Keratinocyte (primary cell): ENCODE measurements at regions not wholly inside any gene's neighbourhood (a gene's known extent, or its start where the extent isn't known, plus 50 kb on each side); places are given as distances from the start of the nearest gene placed in this dataset.

Experiments used
- DNase-seq: peaks from one replicate; pipeline ENCODE4 v3.0.0-alpha.2; 2011; ENCODE audit warnings: low read depth, missing footprints, low spot score
- FAIRE-seq: peaks from 2 replicates; lab custom pipeline; 2011; peaks lifted over from hg19 to GRCh38; lab: Jason Lieb, UNC
- H2AFZ ChIP-seq: 2 replicates; pipeline ENCODE4 v1.6.0; 2012; ENCODE audit warnings: low read length, control low read depth, inconsistent platforms; ENCODE audit not compliant: control insufficient read depth
- H3K27ac ChIP-seq: 2 replicates; pipeline ENCODE4 v1.5.1; 2011; ENCODE audit warnings: low read length; ENCODE audit not compliant: control insufficient read depth, insufficient read depth
- H3K27me3 ChIP-seq: 3 replicates; pipeline ENCODE4 v1.6.0; 2011; ENCODE audit warnings: low read length; ENCODE audit not compliant: control insufficient read depth, insufficient read depth; ENCODE audit errors: extremely low read depth
- H3K36me3 ChIP-seq, 2 experiments: 2 replicates in 1 of 2; 3 replicates in 1 of 2; pipeline ENCODE4 v1.5.1; 2011; ENCODE audit warnings: low read length in 2 of 2, mild to moderate bottlenecking in 1 of 2; ENCODE audit not compliant: control insufficient read depth in 2 of 2, insufficient read depth in 2 of 2; ENCODE audit errors: extremely low read depth in 1 of 2
- H3K4me1 ChIP-seq: 3 replicates; pipeline ENCODE4 v1.5.1; 2011; ENCODE audit warnings: low read length; ENCODE audit not compliant: control insufficient read depth, insufficient read depth; ENCODE audit errors: extremely low read depth
- H3K4me2 ChIP-seq: 3 replicates; pipeline ENCODE4 v1.6.0; 2011; ENCODE audit warnings: low read depth, low read length; ENCODE audit not compliant: control insufficient read depth, insufficient read depth; ENCODE audit errors: extremely low read depth
- H3K4me3 ChIP-seq, 3 experiments: fragments of 200-600 bp in 1 of 3; sonication (generic) in 1 of 3; 2 replicates in 2 of 3; 3 replicates in 1 of 3; pipeline ENCODE4 v1.5.1; 2011 to 2016; ENCODE audit warnings: low read length in 3 of 3, mild to moderate bottlenecking in 3 of 3, control low read depth in 2 of 3, inconsistent platforms in 1 of 3, low read depth in 1 of 3, mixed read lengths in 1 of 3, mixed run types in 1 of 3, moderate library complexity in 1 of 3; ENCODE audit not compliant: control insufficient read depth in 2 of 3, insufficient read depth in 2 of 3; ENCODE audit errors: extremely low read depth in 1 of 3
- H3K79me2 ChIP-seq: 2 replicates; pipeline ENCODE4 v1.6.0; 2012; ENCODE audit warnings: low read length; ENCODE audit not compliant: control insufficient read depth, insufficient read depth
- H3K9ac ChIP-seq: 3 replicates; pipeline ENCODE4 v1.6.0; 2011; ENCODE audit warnings: low read length; ENCODE audit not compliant: control insufficient read depth, insufficient read depth; ENCODE audit errors: extremely low read depth
- H3K9me1 ChIP-seq: 3 replicates; pipeline ENCODE4 v1.6.0; 2011; ENCODE audit warnings: low read length; ENCODE audit not compliant: control insufficient read depth, insufficient read depth; ENCODE audit errors: extremely low read depth
- H3K9me3 ChIP-seq: 2 replicates; pipeline ENCODE4 v1.5.1; 2012; ENCODE audit warnings: low read depth, low read length; ENCODE audit not compliant: control insufficient read depth
- H4K20me1 ChIP-seq: 3 replicates; pipeline ENCODE4 v1.6.0; 2011; ENCODE audit warnings: low read length; ENCODE audit not compliant: control insufficient read depth, insufficient read depth; ENCODE audit errors: extremely low read depth
- CTCF ChIP-seq, 3 experiments: IDR thresholded peaks in 1 of 3; conservative IDR thresholded peaks in 1 of 3; optimal IDR thresholded peaks in 1 of 3; 2 replicates in 2 of 3; 3 replicates in 1 of 3; pipeline versions ENCODE3 to v1.5.1; 2011; ENCODE audit warnings: low read length in 3 of 3, mild to moderate bottlenecking in 3 of 3, moderate library complexity in 2 of 3, control low read depth in 1 of 3, inconsistent platforms in 1 of 3; ENCODE audit not compliant: insufficient read depth in 2 of 3; ENCODE audit errors: extremely low read depth in 1 of 3
- EZH2 ChIP-seq: IDR thresholded peaks from one replicate; pipeline ENCODE4 v1.6.1; 2012; ENCODE audit warnings: inconsistent platforms, mild to moderate bottlenecking, low read length, moderate library complexity
- dilution Hi-C: fragments of 300-500 bp; cut with MboI; formaldehyde crosslinking; loops from one replicate; pipeline ENCODE4 v1.7.0; 2020; ENCODE audit warnings: low sequenced_read_pairs; ENCODE audit not compliant: extremely low pct_ligation_motif_present

GRCh38 chr17:73698966-73699365 lies 54.7 kb upstream of the SDK2 start:
- FAIRE-seq = no peak
- Histone ChIP-seq H3K9ac (no peak overlapping the region), H3K27me3 (no peaks in the 10 kb centered on the region), H3K4me3 (no peak overlapping the region), H3K4me1 (no peaks in the 10 kb centered on the region), H3K4me2 (no peak overlapping the region), H3K27ac (no peak overlapping the region), H2AFZ (no peak overlapping the region), H4K20me1 (no peaks in the 10 kb centered on the region), H3K9me1 (no peaks in the 10 kb centered on the region), H3K9me3 (no peaks in the 10 kb centered on the region), H3K36me3 (no peaks in the 10 kb centered on the region), H3K79me2 (no peaks in the 10 kb centered on the region)
- DNase-seq = no peak
- TF ChIP-seq EZH2 (no peak), CTCF (optimal IDR thresholded peaks at IDR 0.05 in 1 of 3, IDR thresholded peaks at IDR 0.05 in 1 of 3, conservative IDR thresholded peaks at IDR 0.05 in 1 of 3; ENCODE audit: extremely low read depth in 1 of 3, insufficient read depth in 2 of 3, low read length in 3 of 3) (no peak)
- dilution Hi-C loops = no loop called here

GRCh38 chr17:73701701-73702100 lies 57.5 kb upstream of the SDK2 start:
- H3K9me1 ChIP-seq = no peaks in the 10 kb centered on the region
- FAIRE-seq (no peak), DNase-seq (no peak)
- no peak overlapping the region for H3K4me3 ChIP-seq
- dilution Hi-C loops = no loop called here
- no peak for TF ChIP-seq EZH2
- no peak for TF ChIP-seq CTCF (optimal IDR thresholded peaks at IDR 0.05 in 1 of 3, IDR thresholded peaks at IDR 0.05 in 1 of 3, conservative IDR thresholded peaks at IDR 0.05 in 1 of 3; ENCODE audit: extremely low read depth in 1 of 3, insufficient read depth in 2 of 3, low read length in 3 of 3)
- H3K27ac ChIP-seq = no peak overlapping the region
- no peaks in the 10 kb centered on the region for H3K4me1 ChIP-seq
- H3K9ac ChIP-seq = no peak overlapping the region
- H4K20me1 ChIP-seq = no peaks in the 10 kb centered on the region
- H3K36me3 ChIP-seq = no peaks in the 10 kb centered on the region
- no peaks in the 10 kb centered on the region for H3K9me3 ChIP-seq
- no peaks in the 10 kb centered on the region for H3K79me2 ChIP-seq
- H2AFZ ChIP-seq = no peak overlapping the region
- no peaks in the 10 kb centered on the region for H3K27me3 ChIP-seq
- no peak overlapping the region for H3K4me2 ChIP-seq
